ENCODE measurements at regions not wholly inside any gene's neighbourhood (a gene's known extent, or its start where the extent isn't known, plus 50 kb on each side); places are given as distances from the start of the nearest gene placed in this dataset.
"Not testable (repeated sequence)": the region's sequence is repeated elsewhere in the genome, so short reads cannot be mapped to it uniquely, and the experiment has no call there.

GRCh38 chr5:165375201-165375600 lies 1869.8 kb downstream of the MAT2B start:
- DNase-seq (ENCODE audit: low read depth, low spot score), result no peak
- 0 out of 2 replicates have a peak overlapping the region, but pooled peaks have one; percentile 19 for H3K27ac ChIP-seq
- H3K9me3 ChIP-seq (ENCODE audit: low read depth, low read length), result no peaks in the 10 kb centered on the region
- H3K4me3 ChIP-seq, result no peak overlapping the region; the same call in 1 of the 2 replicates
- H3K36me3 ChIP-seq (ENCODE audit: insufficient read depth, low read length), result no peaks in the 10 kb centered on the region
- TF ChIP-seq POLR2AphosphoS5 (IDR thresholded peaks at IDR 0.05; ENCODE audit: borderline replicate concordance, low read depth, low read length), result no peak
- no peak for TF ChIP-seq EZH2 (IDR thresholded peaks at IDR 0.05)
- no peak for TF ChIP-seq FOXP2 (optimal IDR thresholded peaks at IDR 0.05; ENCODE audit: control extremely low read depth, extremely low read length, insufficient read depth)
- H3K9ac ChIP-seq (ENCODE audit: insufficient read length), result no peak overlapping the region

GRCh38 chr5:165393839-165394238 lies 1888.4 kb downstream of the MAT2B start:
- Histone ChIP-seq H3K9me3 (ENCODE audit: low read depth, low read length) (no peaks in the 10 kb centered on the region), H3K9ac (ENCODE audit: insufficient read length) (no peak overlapping the region), H3K4me3 (no peak overlapping the region), H3K36me3 (ENCODE audit: insufficient read depth, low read length) (no peaks in the 10 kb centered on the region), H3K27ac (no peak overlapping the region)
- TF ChIP-seq FOXP2 (optimal IDR thresholded peaks at IDR 0.05; ENCODE audit: control extremely low read depth, extremely low read length, insufficient read depth) (no peak), POLR2AphosphoS5 (IDR thresholded peaks at IDR 0.05; ENCODE audit: borderline replicate concordance, low read depth, low read length) (no peak), EZH2 (IDR thresholded peaks at IDR 0.05) (no peak)
- no peak for DNase-seq (ENCODE audit: low read depth, low spot score)

GRCh38 chr5:165397516-165397915 lies 1892.1 kb downstream of the MAT2B start:
- H3K9ac ChIP-seq (ENCODE audit: insufficient read length), result no peak overlapping the region
- TF ChIP-seq POLR2AphosphoS5 (IDR thresholded peaks at IDR 0.05; ENCODE audit: borderline replicate concordance, low read depth, low read length), result no peak
- no peak overlapping the region for H3K4me3 ChIP-seq
- no peak for DNase-seq (ENCODE audit: low read depth, low spot score)
- H3K27ac ChIP-seq, result no peak overlapping the region
- H3K36me3 ChIP-seq (ENCODE audit: insufficient read depth, low read length), result no peaks in the 10 kb centered on the region
- no peaks in the 10 kb centered on the region for H3K9me3 ChIP-seq (ENCODE audit: low read depth, low read length)

- no peak overlapping the region for H3K27ac ChIP-seq
- H3K36me3 ChIP-seq (ENCODE audit: insufficient read depth, low read length), result no peaks in the 10 kb centered on the region
- H3K9ac ChIP-seq (ENCODE audit: insufficient read length), result no peak overlapping the region
- TF ChIP-seq POLR2AphosphoS5 (IDR thresholded peaks at IDR 0.05; ENCODE audit: borderline replicate concordance, low read depth, low read length) (no peak), FOXP2 (optimal IDR thresholded peaks at IDR 0.05; ENCODE audit: control extremely low read depth, extremely low read length, insufficient read depth) (no peak), EZH2 (IDR thresholded peaks at IDR 0.05) (no peak)
- H3K9me3 ChIP-seq (ENCODE audit: low read depth, low read length), result no peaks in the 10 kb centered on the region
- DNase-seq (ENCODE audit: low read depth, low spot score), result no peak
- no peak overlapping the region for H3K4me3 ChIP-seq
Observed at GRCh38 chr5:165400086-165400485, 1894.7 kb downstream of the MAT2B start.

DNA sequence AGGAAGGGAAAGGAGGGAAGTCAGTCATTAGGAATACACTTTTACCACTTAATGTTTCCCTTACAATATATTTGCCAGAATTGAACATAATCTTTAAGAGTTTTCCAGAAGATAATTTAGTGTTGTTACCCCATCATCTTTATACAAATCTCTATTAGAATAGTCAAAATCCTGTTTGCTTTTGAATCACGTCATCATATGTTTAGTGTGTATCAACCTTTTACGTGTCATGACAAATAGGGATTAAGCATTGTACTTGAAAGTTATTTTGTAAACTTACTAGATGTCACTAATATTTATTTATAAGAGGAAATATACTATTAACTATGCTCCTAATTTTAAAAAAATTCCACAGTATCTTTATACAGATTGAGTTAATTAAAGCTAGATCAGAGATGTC lies 1899.5 kb downstream of the MAT2B start:
- Histone ChIP-seq H3K9ac (ENCODE audit: insufficient read length) (no peak overlapping the region), H3K36me3 (ENCODE audit: insufficient read depth, low read length) (no peaks in the 10 kb centered on the region), H3K27ac (no peak overlapping the region), H3K4me3 (no peak overlapping the region), H3K9me3 (ENCODE audit: low read depth, low read length) (no peaks in the 10 kb centered on the region)
- DNase-seq (ENCODE audit: low read depth, low spot score), result no peak
- TF ChIP-seq FOXP2 (optimal IDR thresholded peaks at IDR 0.05; ENCODE audit: control extremely low read depth, extremely low read length, insufficient read depth) (no peak), POLR2AphosphoS5 (IDR thresholded peaks at IDR 0.05; ENCODE audit: borderline replicate concordance, low read depth, low read length) (no peak), EZH2 (IDR thresholded peaks at IDR 0.05) (no peak)

GRCh38 chr5:165405340-165405739 lies 1899.9 kb downstream of the MAT2B start:
- Histone ChIP-seq H3K36me3 (ENCODE audit: insufficient read depth, low read length) (no peaks in the 10 kb centered on the region), H3K9ac (ENCODE audit: insufficient read length) (no peak overlapping the region), H3K9me3 (ENCODE audit: low read depth, low read length) (no peaks in the 10 kb centered on the region), H3K27ac (no peak overlapping the region), H3K4me3 (no peak overlapping the region)
- DNase-seq (ENCODE audit: low read depth, low spot score), result no peak
- no peak for TF ChIP-seq POLR2AphosphoS5 (IDR thresholded peaks at IDR 0.05; ENCODE audit: borderline replicate concordance, low read depth, low read length)
- no peak for TF ChIP-seq EZH2 (IDR thresholded peaks at IDR 0.05)
- TF ChIP-seq FOXP2 (optimal IDR thresholded peaks at IDR 0.05; ENCODE audit: control extremely low read depth, extremely low read length, insufficient read depth), result no peak

GRCh38 chr5:165407352-165407751 lies 1901.9 kb downstream of the MAT2B start:
- H3K9ac ChIP-seq (ENCODE audit: insufficient read length), result no peak overlapping the region
- H3K27ac ChIP-seq, result no peak overlapping the region
- H3K4me3 ChIP-seq, result no peak overlapping the region
- H3K9me3 ChIP-seq (ENCODE audit: low read depth, low read length), result no peaks in the 10 kb centered on the region
- no peak for DNase-seq (ENCODE audit: low read depth, low spot score)
- H3K36me3 ChIP-seq (ENCODE audit: insufficient read depth, low read length), result no peaks in the 10 kb centered on the region
- no peak for TF ChIP-seq FOXP2 (optimal IDR thresholded peaks at IDR 0.05; ENCODE audit: control extremely low read depth, extremely low read length, insufficient read depth)
- TF ChIP-seq POLR2AphosphoS5 (IDR thresholded peaks at IDR 0.05; ENCODE audit: borderline replicate concordance, low read depth, low read length), result no peak
- TF ChIP-seq EZH2 (IDR thresholded peaks at IDR 0.05), result no peak

DNA sequence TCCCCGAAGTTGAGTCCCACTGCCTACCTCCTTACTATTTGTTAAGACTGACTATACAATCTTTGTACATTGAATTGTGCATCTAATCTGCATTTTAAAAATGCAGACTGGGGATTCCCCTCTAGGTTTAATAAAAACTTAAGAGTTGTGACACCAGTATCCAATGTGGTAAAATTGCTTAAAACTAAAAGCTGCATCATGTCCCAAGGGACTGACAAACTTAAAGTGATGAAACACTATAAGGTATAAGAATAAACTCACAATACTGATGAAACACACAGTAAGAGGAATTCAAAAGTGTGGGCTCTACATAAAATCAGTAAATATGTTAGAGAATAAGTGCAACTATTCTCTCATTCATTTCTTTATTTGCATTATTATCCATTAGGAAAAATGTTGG lies 1905.1 kb downstream of the MAT2B start:
- Histone ChIP-seq H3K36me3 (ENCODE audit: insufficient read depth, low read length) (no peaks in the 10 kb centered on the region), H3K27ac (no peak overlapping the region), H3K4me3 (no peak overlapping the region), H3K9me3 (ENCODE audit: low read depth, low read length) (no peaks in the 10 kb centered on the region), H3K9ac (ENCODE audit: insufficient read length) (no peak overlapping the region)
- DNase-seq (ENCODE audit: low read depth, low spot score), result peak; percentile 22
- TF ChIP-seq POLR2AphosphoS5 (IDR thresholded peaks at IDR 0.05; ENCODE audit: borderline replicate concordance, low read depth, low read length) (no peak), EZH2 (IDR thresholded peaks at IDR 0.05) (no peak), FOXP2 (optimal IDR thresholded peaks at IDR 0.05; ENCODE audit: control extremely low read depth, extremely low read length, insufficient read depth) (no peak)

DNA sequence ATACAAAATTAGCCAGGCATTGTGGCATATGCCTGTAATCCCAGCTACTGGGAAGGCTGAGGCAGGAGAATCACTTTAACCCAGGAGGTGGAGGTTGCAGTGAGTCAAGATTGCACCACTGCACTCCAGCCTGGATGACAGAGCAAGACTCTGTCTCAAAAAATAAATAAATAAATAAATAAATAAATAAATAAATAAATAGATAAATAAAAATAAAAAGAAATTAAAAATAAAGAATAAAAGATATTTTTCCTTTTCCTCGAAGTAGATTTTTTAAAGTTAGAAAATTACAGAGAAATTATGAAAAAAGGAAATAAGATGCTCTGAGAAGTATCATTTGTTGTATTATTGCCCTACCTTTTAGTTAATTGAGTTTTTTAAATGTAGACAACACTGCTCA lies 1906.1 kb downstream of the MAT2B start:
- DNase-seq (ENCODE audit: low read depth, low spot score); H3K36me3 ChIP-seq (ENCODE audit: insufficient read depth, low read length); H3K9ac ChIP-seq (ENCODE audit: insufficient read length); H3K9me3 ChIP-seq (ENCODE audit: low read depth, low read length); H3K4me3 ChIP-seq; H3K27ac ChIP-seq: not testable (repeated sequence)
